Uterus (tissue), 1 donor: ENCODE measurements at regions not wholly inside any gene's neighbourhood (a gene's known extent, or its start where the extent isn't known, plus 50 kb on each side); places are given as distances from the start of the nearest gene placed in this dataset. TPM values are rescaled to one million over a fixed set of nuclear protein-coding genes. Genes with fewer than 3 reads are reported as not detected.

ENCODE experiments used
- small RNA-seq: library from RNA; depleted of rRNA; stranded (forward); fragments of <200 nt; gene quantifications from one replicate; pipeline ENCODE3, GENCODE V24; 2016

Small RNA genes in the stretch of these regions (small RNA-seq; reads per million reads assigned to genes)
- gene RNU6-316P: not detected
